ENCODE measurements at regions not wholly inside any gene's neighbourhood (a gene's known extent, or its start where the extent isn't known, plus 50 kb on each side); places are given as distances from the start of the nearest gene placed in this dataset.
"Not testable (repeated sequence)": the region's sequence is repeated elsewhere in the genome, so short reads cannot be mapped to it uniquely, and the experiment has no call there.

DNA sequence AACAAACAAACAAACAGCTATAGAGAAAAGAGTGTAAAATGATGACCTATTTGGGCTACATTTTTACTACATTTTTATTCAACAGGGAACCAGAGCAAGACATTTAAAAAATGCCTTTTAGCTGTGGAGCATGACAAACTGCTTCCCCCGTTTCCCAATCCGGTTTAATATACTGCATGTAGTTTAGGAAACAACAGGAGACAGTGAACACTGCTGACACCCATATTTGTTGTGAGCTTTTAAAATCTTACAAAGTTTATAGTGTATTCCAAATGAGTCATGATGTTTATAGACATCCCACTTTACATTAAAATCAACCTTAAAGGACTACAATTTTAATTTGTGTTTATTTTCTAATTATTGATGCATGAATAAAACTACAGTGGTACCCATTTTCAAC, 1238.3 kb downstream of the TECRL start:
- Mint-ChIP-seq H3K4me3 (no peak overlapping the region), H3K27ac (no peak overlapping the region), H3K27me3 (no peaks in the 10 kb centered on the region), H3K9me3 (peaks cover 7% of the 10 kb centered on the region), H3K36me3 (ENCODE audit: low read depth) (no peaks in the 10 kb centered on the region), H3K4me1 (no peaks in the 10 kb centered on the region)
- DNase-seq: no peak
- ChIA-PET CTCF (no interaction called here), POLR2A (no interaction called here)

DNA sequence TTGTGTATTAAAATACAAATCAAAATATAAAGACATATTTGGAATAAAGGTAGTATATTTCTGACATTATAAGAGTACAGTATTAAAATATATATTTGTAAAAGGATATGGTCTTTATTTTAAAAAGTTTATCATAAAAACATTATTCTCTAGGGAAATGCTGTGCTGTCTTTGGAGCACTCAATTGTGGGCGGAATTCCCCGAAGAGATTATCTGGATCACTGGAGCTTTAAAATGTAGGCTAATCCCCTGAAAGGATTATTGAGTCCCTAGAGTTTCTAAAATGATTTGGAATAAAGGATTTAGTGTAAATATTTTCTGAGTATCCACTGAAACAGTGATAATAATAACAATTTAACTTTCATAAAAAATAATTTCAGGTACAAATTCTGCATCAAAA, 1239.4 kb downstream of the TECRL start:
- ChIA-PET CTCF (no interaction called here), POLR2A (no interaction called here)
- Mint-ChIP-seq H3K36me3 (ENCODE audit: low read depth) (no peaks in the 10 kb centered on the region), H3K27ac (no peak overlapping the region), H3K4me1 (no peaks in the 10 kb centered on the region), H3K27me3 (no peaks in the 10 kb centered on the region), H3K4me3 (no peak overlapping the region), H3K9me3 (peaks cover 11% of the 10 kb centered on the region)
- DNase-seq: no peak

DNA sequence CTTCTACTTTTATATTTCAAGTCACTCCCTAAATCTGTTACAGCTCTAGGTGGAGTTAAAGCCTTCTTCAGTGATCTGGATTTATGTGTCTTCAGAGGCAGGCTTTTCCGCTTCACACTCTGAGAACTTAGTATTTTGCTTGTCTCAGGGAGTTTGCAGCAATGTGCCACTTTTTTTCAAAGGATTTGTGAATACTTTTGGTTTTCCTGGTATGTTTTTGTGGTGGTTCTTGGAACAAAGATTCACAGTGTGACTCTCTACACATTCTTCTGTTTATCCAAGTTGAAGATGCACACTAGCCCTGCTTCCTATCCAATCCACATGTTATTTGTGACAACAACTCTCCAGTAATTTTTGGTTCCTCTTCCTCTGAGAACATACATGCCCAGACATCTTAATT, 1253.7 kb downstream of the TECRL start:
- H3K4me1 Mint-ChIP-seq: no peaks in the 10 kb centered on the region
- CTCF ChIA-PET: no interaction called here
- H3K9me3 Mint-ChIP-seq: peaks cover 28% of the 10 kb centered on the region
- no peak overlapping the region for H3K27ac Mint-ChIP-seq
- POLR2A ChIA-PET: no interaction called here
- H3K36me3 Mint-ChIP-seq (ENCODE audit: low read depth): no peaks in the 10 kb centered on the region
- H3K4me3 Mint-ChIP-seq: no peak overlapping the region
- no peak for DNase-seq
- no peaks in the 10 kb centered on the region for H3K27me3 Mint-ChIP-seq

DNA sequence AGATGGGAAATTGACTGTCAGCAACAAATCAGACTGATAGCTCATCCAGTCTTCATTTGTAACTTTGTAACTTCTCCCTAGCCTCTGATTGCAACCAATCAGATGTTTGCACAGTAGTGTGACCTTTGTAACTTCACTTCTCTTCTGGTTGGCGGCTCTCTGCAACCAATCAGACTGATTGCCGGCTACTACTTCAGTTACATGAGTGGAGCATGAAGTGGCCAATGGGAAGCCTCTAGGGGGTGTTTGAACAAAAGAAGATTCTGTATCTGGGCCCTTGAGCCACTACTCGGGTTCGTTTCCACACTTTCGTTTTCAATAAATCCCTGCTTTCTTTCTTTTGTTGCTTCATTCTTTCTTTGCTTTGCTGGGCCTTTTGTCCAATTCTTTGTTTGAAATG, 1285.8 kb downstream of the TECRL start:
- Mint-ChIP-seq H3K9me3 (peaks cover 9% of the 10 kb centered on the region), H3K36me3 (ENCODE audit: low read depth) (no peaks in the 10 kb centered on the region), H3K4me1 (no peaks in the 10 kb centered on the region), H3K27ac (no peak overlapping the region), H3K4me3 (no peak overlapping the region), H3K27me3 (no peaks in the 10 kb centered on the region)
- no peak for DNase-seq
- POLR2A ChIA-PET: no interaction called here
- CTCF ChIA-PET: no interaction called here

DNA sequence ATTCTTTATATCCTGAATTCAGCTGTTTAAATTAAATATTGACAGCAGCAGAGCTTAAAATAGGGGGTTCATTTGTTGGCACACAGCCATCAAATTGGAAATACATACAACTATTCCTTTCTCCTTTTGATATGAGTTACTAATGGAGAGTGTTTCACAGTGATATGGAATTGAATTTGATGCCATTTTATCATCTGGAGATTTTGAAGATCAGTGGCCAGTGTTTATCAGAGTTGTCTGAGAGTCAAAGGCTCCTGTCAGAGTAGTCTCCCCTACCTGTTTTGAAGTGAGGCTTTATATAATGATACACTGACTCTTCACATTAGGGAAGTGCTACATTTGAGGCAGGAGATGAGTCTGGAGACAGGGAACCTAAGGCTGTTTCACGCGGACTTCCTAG, 1286.3 kb downstream of the TECRL start:
- no peak overlapping the region for H3K27ac Mint-ChIP-seq
- no peak overlapping the region for H3K4me3 Mint-ChIP-seq
- CTCF ChIA-PET: no interaction called here
- H3K9me3 Mint-ChIP-seq: peaks cover 9% of the 10 kb centered on the region
- H3K27me3 Mint-ChIP-seq: no peaks in the 10 kb centered on the region
- no peaks in the 10 kb centered on the region for H3K36me3 Mint-ChIP-seq (ENCODE audit: low read depth)
- no peak for DNase-seq
- POLR2A ChIA-PET: no interaction called here
- no peaks in the 10 kb centered on the region for H3K4me1 Mint-ChIP-seq

DNA sequence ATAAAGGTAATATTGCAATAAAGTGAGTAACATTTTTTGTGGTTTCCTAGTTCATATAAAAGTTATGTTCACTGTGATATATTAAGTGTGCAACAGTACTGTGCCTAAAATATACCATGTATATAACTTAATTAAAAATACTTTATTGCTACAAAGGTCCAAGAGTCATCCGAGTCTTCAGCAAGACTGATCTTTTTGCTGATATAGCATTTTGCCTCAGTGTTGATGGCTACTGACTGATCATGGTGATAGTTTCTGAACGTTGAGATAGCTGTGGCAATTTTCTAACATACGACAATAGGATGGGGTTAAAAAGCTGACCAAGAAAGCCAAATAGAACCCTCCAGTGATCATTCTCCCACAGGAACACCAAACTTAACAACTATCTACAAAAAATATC, 1302.7 kb downstream of the TECRL start:
- CTCF ChIA-PET: no interaction called here
- H3K4me1 Mint-ChIP-seq: no peaks in the 10 kb centered on the region
- DNase-seq: no peak
- H3K9me3 Mint-ChIP-seq: peaks cover 15% of the 10 kb centered on the region
- H3K4me3 Mint-ChIP-seq: no peak overlapping the region
- no peak overlapping the region for H3K27ac Mint-ChIP-seq
- POLR2A ChIA-PET: no interaction called here
- no peaks in the 10 kb centered on the region for H3K27me3 Mint-ChIP-seq
- no peaks in the 10 kb centered on the region for H3K36me3 Mint-ChIP-seq (ENCODE audit: low read depth)

DNA sequence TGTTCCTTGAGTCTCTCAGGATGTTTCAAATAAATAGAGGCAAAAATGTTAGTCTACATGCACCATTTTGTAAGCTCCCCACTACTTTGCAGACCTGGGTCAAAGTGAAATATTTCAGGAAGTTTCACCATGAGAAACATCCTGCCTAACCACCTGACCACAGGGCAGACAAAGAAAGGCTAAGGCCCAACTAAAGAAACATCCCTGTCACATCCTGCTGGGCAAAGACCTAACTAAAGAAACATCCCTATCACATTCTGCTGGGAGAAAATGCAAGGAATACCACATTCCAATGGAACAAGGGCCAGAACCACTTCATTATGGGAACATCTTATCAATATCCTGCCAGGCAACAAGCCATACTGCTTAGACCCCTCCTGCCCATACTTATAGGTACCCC, 1303.4 kb downstream of the TECRL start:
- POLR2A ChIA-PET: no interaction called here
- DNase-seq: no peak

DNA sequence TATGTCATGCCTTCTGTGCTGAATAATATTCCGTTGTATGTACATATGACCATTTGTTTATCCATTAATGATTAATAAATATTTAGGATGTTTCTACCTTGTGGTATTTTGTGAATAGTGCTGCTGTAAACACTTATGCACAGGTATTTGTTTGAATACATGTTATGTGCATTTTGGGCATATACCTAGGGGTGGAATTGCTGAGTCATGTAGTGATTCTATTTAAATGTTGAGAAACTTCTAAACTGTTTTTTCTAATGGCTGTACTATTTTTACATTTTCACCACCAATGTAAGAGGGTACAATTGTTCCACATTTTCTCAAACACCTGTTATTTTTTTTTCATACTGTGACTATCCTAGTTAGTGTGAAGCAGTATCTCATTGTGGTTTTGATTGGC, 1318.6 kb downstream of the TECRL start:
- no peak overlapping the region for H3K27ac Mint-ChIP-seq
- H3K27me3 Mint-ChIP-seq: no peaks in the 10 kb centered on the region

More for the DNA sequence above, 1303.4 kb downstream of the TECRL start:
- Mint-ChIP-seq H3K27me3 (no peaks in the 10 kb centered on the region), H3K36me3 (ENCODE audit: low read depth) (no peaks in the 10 kb centered on the region), H3K27ac (no peak overlapping the region), H3K4me1 (no peaks in the 10 kb centered on the region), H3K9me3 (peaks cover 17% of the 10 kb centered on the region), H3K4me3 (no peak overlapping the region)
- CTCF ChIA-PET: no interaction called here

DNA sequence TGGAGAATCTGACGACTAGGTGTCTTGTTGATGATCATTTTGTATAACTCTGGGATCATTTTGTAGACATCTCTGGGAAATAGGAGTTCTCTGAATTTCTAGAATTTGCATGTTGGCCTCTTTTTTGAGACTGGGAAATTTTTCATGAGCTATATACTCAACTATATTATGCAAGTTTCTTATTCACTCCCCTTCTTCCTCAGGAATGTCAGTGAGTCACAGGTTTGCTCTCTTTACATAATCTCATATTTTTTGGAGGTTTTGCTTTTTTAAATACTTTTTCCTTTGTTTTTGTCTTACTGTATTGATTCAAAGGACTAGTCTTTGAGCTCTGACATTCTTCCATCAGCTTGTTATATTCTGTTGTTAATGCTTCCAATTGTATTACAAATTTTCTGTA, 1324.2 kb downstream of the TECRL start:
- H3K27ac Mint-ChIP-seq: no peak overlapping the region

More for the DNA sequence above, 1318.6 kb downstream of the TECRL start:
- no peak overlapping the region for H3K4me3 Mint-ChIP-seq
- no peaks in the 10 kb centered on the region for H3K36me3 Mint-ChIP-seq (ENCODE audit: low read depth)
- ChIA-PET CTCF (no interaction called here), POLR2A (no interaction called here)
- DNase-seq: no peak
- H3K9me3 Mint-ChIP-seq: no peaks in the 10 kb centered on the region
- no peaks in the 10 kb centered on the region for H3K4me1 Mint-ChIP-seq

DNA sequence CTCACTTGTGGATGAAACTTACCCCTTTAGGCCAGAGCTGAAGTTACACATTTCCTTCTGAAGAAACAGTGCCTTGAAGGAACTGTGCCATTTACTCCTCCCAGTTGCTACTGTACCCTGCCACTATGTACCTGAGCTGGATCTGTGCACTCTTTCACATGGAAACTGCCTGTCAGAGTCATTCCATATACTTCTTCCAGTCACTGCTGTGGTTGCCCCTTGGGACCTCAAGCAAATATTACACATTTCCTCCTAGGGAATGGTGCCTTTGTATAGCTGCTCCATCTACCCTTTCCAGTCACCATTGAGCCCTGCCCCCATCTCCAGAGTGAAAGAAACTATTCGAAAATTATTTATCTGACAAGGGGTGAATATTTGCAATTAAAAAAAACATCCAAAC, 1328.3 kb downstream of the TECRL start:
- Mint-ChIP-seq H3K27me3 (no peaks in the 10 kb centered on the region), H3K4me3 (no peak overlapping the region), H3K27ac (no peak overlapping the region), H3K4me1 (no peaks in the 10 kb centered on the region), H3K36me3 (ENCODE audit: low read depth) (no peaks in the 10 kb centered on the region), H3K9me3 (peaks cover 17% of the 10 kb centered on the region)
- CTCF ChIA-PET: interaction anchor here (0.7 kb wide), 1 partner anchor 15 kb away, joined by 3 read pairs; no protein-coding TSS in a partner anchor
- POLR2A ChIA-PET: no interaction called here
- no peak for DNase-seq

More for the DNA sequence above, 1324.2 kb downstream of the TECRL start:
- Mint-ChIP-seq H3K27me3 (no peaks in the 10 kb centered on the region), H3K4me3 (no peak overlapping the region), H3K4me1 (no peaks in the 10 kb centered on the region), H3K36me3 (ENCODE audit: low read depth) (no peaks in the 10 kb centered on the region), H3K9me3 (peaks cover 5% of the 10 kb centered on the region)
- POLR2A ChIA-PET: no interaction called here
- CTCF ChIA-PET: no interaction called here
- DNase-seq: no peak

DNA sequence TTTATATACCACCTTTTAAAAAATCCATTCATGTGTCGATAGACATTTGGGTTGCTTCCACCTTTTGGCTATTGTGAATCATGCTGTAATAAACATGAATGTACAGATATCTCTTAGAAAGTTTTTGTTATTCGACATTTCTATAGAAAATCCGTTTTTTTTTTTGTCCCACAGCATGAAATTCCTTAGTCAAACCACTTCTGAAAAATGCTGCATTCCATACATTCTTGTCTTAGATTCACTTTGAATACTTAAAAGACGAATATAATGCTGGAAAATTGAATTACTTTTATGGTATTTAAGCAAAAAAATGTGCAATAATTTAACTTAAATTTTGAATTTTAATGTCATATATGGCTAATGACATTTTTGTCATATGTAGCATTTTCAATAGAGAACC, 1345.5 kb downstream of the TECRL start:
- H3K36me3 Mint-ChIP-seq (ENCODE audit: low read depth): no peaks in the 10 kb centered on the region
- POLR2A ChIA-PET: no interaction called here
- H3K27ac Mint-ChIP-seq: no peak overlapping the region
- H3K27me3 Mint-ChIP-seq: no peaks in the 10 kb centered on the region
- H3K4me1 Mint-ChIP-seq: no peaks in the 10 kb centered on the region
- no peak for DNase-seq
- no peak overlapping the region for H3K4me3 Mint-ChIP-seq
- peaks cover 8% of the 10 kb centered on the region for H3K9me3 Mint-ChIP-seq
- CTCF ChIA-PET: no interaction called here

DNA sequence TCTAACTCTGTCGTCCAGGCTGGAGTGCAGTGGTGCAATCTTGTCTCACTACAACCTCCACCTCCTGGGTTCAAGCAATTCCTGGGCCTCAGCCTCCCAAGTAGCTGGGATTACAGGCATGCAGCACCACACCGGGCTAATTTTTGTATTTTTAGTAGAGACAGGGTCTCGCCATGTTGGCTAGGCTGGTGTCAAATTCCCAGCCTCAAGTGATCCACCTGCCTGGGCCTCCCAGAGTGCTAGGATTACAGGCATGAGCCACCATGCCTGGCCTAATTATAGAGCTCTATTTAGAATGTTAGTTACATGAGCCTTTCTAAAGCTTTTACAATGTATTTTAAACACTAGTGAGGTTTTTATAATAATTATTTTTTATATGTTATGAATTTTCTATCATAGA, 1346.4 kb downstream of the TECRL start:
- H3K27ac Mint-ChIP-seq; H3K4me3 Mint-ChIP-seq; H3K4me1 Mint-ChIP-seq; POLR2A ChIA-PET; H3K27me3 Mint-ChIP-seq; H3K9me3 Mint-ChIP-seq; CTCF ChIA-PET; DNase-seq; H3K36me3 Mint-ChIP-seq (ENCODE audit: low read depth): not testable (repeated sequence)

DNA sequence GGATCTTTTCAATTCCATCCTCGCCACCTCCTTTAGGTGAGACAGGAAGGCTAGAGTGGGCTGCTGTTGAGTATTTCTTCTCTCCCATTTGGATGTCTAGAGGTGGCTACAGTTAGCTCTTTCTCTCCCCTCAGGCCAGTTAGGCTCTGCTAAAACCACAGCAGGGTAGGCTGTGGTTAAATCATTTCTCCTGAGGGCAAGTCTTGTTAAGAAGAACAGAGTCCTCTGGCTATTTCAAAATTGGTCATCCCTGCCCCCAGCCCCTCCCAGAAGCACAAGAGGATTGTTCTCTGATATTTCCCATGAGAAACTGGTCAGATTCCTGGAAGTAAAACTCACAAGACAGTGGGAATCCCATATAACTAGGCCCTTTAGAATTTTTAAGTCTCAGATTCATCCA, 1359.5 kb downstream of the TECRL start:
- Mint-ChIP-seq H3K27ac (no peak overlapping the region), H3K9me3 (peaks cover 13% of the 10 kb centered on the region), H3K36me3 (ENCODE audit: low read depth) (no peaks in the 10 kb centered on the region), H3K4me1 (no peaks in the 10 kb centered on the region), H3K4me3 (no peak overlapping the region), H3K27me3 (no peaks in the 10 kb centered on the region)
- POLR2A ChIA-PET: no interaction called here
- no peak for DNase-seq
- CTCF ChIA-PET: no interaction called here

DNA sequence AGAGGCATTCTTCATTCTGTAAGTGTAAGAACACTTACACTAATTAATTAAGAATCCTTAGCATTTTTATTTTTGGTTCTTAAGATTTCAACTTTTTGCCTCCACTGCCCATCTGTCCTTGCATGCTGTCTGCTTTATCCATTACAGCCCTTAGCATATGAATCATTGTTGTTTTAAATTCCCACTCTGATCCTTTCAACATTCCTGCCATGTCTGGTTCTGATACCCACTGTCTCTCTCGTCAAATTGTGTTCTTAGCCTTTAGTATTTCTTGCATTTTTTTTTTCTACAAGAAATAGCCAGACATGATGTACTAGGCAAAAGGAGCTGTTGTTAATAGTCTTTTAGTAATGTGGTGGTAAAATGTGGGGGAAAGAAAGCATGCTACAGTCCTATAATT, 1360.0 kb downstream of the TECRL start:
- no peak for DNase-seq
- POLR2A ChIA-PET: no interaction called here
- H3K36me3 Mint-ChIP-seq (ENCODE audit: low read depth): no peaks in the 10 kb centered on the region
- no peak overlapping the region for H3K27ac Mint-ChIP-seq
- no peaks in the 10 kb centered on the region for H3K4me1 Mint-ChIP-seq
- H3K4me3 Mint-ChIP-seq: no peak overlapping the region
- CTCF ChIA-PET: no interaction called here
- peaks cover 13% of the 10 kb centered on the region for H3K9me3 Mint-ChIP-seq
- no peaks in the 10 kb centered on the region for H3K27me3 Mint-ChIP-seq

Data from activated CD4-positive, alpha-beta T cell treated with anti-CD3 and anti-CD28 coated beads, Interleukin-2, amount 10 ng/mL, durations not matched to agents 7 days and 5 days (primary cell).